ENCODE measurements at regions not wholly inside any gene's neighbourhood (a gene's known extent, or its start where the extent isn't known, plus 50 kb on each side); places are given as distances from the start of the nearest gene placed in this dataset.

DNA sequence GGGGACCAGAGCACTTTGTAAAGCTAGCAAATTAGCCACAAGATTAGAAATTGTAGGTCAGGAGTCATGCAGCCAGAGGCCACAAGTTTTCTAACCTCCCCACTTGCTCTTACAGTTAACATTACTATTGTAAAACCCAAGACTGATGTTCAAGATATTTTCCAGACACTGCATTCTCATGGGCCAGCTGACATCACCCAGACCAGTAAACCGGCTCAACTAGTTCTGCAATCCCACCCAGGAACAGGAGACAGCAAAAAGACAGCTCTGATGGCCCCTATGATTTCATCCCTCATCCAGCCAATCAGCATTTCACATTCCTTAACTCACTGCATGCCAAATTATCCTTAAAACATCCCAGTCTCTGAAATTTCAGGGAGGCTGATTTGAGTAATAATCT lies 178.5 kb downstream of the PRR20E start:
- TF ChIP-seq PREB (CRISPR knock-in tag; IDR thresholded peaks at IDR 0.05; ENCODE audit: borderline replicate concordance) (no peak), ELF4 (CRISPR knock-in tag; IDR thresholded peaks at IDR 0.05; ENCODE audit: low read depth) (no peak), ZNF121 (CRISPR knock-in tag; IDR thresholded peaks at IDR 0.05) (no peak)
- TF ChIP-seq, protein P1, sequence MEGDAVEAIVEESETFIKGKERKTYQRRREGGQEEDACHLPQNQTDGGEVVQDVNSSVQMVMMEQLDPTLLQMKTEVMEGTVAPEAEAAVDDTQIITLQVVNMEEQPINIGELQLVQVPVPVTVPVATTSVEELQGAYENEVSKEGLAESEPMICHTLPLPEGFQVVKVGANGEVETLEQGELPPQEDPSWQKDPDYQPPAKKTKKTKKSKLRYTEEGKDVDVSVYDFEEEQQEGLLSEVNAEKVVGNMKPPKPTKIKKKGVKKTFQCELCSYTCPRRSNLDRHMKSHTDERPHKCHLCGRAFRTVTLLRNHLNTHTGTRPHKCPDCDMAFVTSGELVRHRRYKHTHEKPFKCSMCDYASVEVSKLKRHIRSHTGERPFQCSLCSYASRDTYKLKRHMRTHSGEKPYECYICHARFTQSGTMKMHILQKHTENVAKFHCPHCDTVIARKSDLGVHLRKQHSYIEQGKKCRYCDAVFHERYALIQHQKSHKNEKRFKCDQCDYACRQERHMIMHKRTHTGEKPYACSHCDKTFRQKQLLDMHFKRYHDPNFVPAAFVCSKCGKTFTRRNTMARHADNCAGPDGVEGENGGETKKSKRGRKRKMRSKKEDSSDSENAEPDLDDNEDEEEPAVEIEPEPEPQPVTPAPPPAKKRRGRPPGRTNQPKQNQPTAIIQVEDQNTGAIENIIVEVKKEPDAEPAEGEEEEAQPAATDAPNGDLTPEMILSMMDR (IDR thresholded peaks at IDR 0.05): no peak
- TF ChIP-seq, protein P2, sequence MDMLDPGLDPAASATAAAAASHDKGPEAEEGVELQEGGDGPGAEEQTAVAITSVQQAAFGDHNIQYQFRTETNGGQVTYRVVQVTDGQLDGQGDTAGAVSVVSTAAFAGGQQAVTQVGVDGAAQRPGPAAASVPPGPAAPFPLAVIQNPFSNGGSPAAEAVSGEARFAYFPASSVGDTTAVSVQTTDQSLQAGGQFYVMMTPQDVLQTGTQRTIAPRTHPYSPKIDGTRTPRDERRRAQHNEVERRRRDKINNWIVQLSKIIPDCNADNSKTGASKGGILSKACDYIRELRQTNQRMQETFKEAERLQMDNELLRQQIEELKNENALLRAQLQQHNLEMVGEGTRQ (CRISPR knock-in tag; IDR thresholded peaks at IDR 0.05): no peak
- TF ChIP-seq, protein P3, sequence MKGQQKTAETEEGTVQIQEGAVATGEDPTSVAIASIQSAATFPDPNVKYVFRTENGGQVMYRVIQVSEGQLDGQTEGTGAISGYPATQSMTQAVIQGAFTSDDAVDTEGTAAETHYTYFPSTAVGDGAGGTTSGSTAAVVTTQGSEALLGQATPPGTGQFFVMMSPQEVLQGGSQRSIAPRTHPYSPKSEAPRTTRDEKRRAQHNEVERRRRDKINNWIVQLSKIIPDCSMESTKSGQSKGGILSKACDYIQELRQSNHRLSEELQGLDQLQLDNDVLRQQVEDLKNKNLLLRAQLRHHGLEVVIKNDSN (CRISPR knock-in tag; IDR thresholded peaks at IDR 0.05): no peak
